Activated CD8-positive, alpha-beta T cell treated with anti-CD3 and anti-CD28 coated beads for 36 hours (primary cell): ENCODE measurements at regions not wholly inside any gene's neighbourhood (a gene's known extent, or its start where the extent isn't known, plus 50 kb on each side); places are given as distances from the start of the nearest gene placed in this dataset.

ENCODE experiments used
- ATAC-seq: fragments of 200-7000 bp; cut with Tn5 transposase; one replicate; pipeline ENCODE4 v1.10.0; 2021; ENCODE audit warnings: mild to moderate bottlenecking, moderate library complexity
- CTCF ChIA-PET: fragments of 350-600 bp; sonication (Branson Sonifier 250); formaldehyde crosslinking; loops from one replicate; lab custom pipeline; 2021; ENCODE audit warnings: antibody characterized with exemption; lab: Charles Lee
- POLR2A ChIA-PET: fragments of 350-600 bp; sonication (Branson Sonifier 250); formaldehyde crosslinking; loops from one replicate; lab custom pipeline; 2021; ENCODE audit warnings: antibody characterized with exemption; lab: Charles Lee
- DNase-seq: peaks from one replicate; pipeline ENCODE4 v3.0.0-alpha.2; 2020
- H3K27ac Mint-ChIP-seq: one replicate; pipeline ENCODE4 v1.8.0; 2021; ENCODE audit warnings: mild to moderate bottlenecking, mixed read lengths
- H3K27me3 Mint-ChIP-seq: one replicate; pipeline ENCODE4 v1.8.0; 2021; ENCODE audit warnings: mixed read lengths
- H3K36me3 Mint-ChIP-seq: one replicate; pipeline ENCODE4 v1.8.0; 2021; ENCODE audit warnings: low read depth, mixed read lengths
- H3K4me1 Mint-ChIP-seq: one replicate; pipeline ENCODE4 v1.8.0; 2021; ENCODE audit warnings: low read depth, mixed read lengths
- H3K4me3 Mint-ChIP-seq: one replicate; pipeline ENCODE4 v1.8.0; 2021; ENCODE audit warnings: mild to moderate bottlenecking, moderate library complexity, mixed read lengths
- H3K9me3 Mint-ChIP-seq: one replicate; pipeline ENCODE4 v1.8.0; 2021; ENCODE audit warnings: mixed read lengths
- CTCF ChIP-seq: fragments of 200-600 bp; IDR thresholded peaks from one replicate; pipeline ENCODE4 v1.8.0; 2022; ENCODE audit warnings: antibody characterized with exemption, mild to moderate bottlenecking
- intact Hi-C: fragments of 100-400 bp; cut with micrococcal nuclease; formaldehyde crosslinking; loops from one replicate; pipeline ENCODE4 v1.10.0; 2022

GRCh38 chr1:200311256-200311655 is 98.6 kb downstream of the ZNF281 start:
- POLR2A ChIA-PET: no interaction called here
- no peaks in the 10 kb centered on the region for H3K9me3 Mint-ChIP-seq
- no peak overlapping the region for H3K27ac Mint-ChIP-seq
- CTCF ChIA-PET: interaction anchor here (0.6 kb wide), 1 partner anchor 97 kb away, joined by 3 read pairs; no protein-coding TSS in a partner anchor
- peaks cover 8% of the 10 kb centered on the region for H3K4me1 Mint-ChIP-seq
- H3K36me3 Mint-ChIP-seq: no peaks in the 10 kb centered on the region
- H3K27me3 Mint-ChIP-seq: peaks cover 8% of the 10 kb centered on the region
- no peak for TF ChIP-seq CTCF
- ATAC-seq (no peak), DNase-seq (no peak)
- intact Hi-C loops: no loop called here
- no peak overlapping the region for H3K4me3 Mint-ChIP-seq

GRCh38 chr1:200310824-200311223 is 99.0 kb downstream of the ZNF281 start:
- ChIA-PET CTCF (interaction anchor here (0.6 kb wide), 1 partner anchor 98 kb away, joined by 3 read pairs; no protein-coding TSS in a partner anchor), POLR2A (no interaction called here)
- Mint-ChIP-seq H3K27me3 (peaks cover 7% of the 10 kb centered on the region), H3K9me3 (no peaks in the 10 kb centered on the region), H3K4me3 (no peak overlapping the region), H3K36me3 (no peaks in the 10 kb centered on the region), H3K27ac (no peak overlapping the region), H3K4me1 (peaks cover 8% of the 10 kb centered on the region)
- intact Hi-C loops: no loop called here
- ATAC-seq (no peak), DNase-seq (no peak)
- TF ChIP-seq CTCF: no peak

- no peaks in the 10 kb centered on the region for H3K9me3 Mint-ChIP-seq
- peaks cover 4% of the 10 kb centered on the region for H3K27me3 Mint-ChIP-seq
- POLR2A ChIA-PET: no interaction called here
- ATAC-seq: no peak
- H3K4me3 Mint-ChIP-seq: no peak overlapping the region
- DNase-seq: no peak
- TF ChIP-seq CTCF: no peak
- intact Hi-C loops: loop anchor here (10.0 kb wide), 2 partner anchors 177 to 623 kb away; no protein-coding TSS in a partner anchor
- H3K27ac Mint-ChIP-seq: no peak overlapping the region
- CTCF ChIA-PET: interaction anchor here (0.6 to 3.1 kb wide), 17 partner anchors 11 to 623 kb away, joined by 3 to 13 read pairs (median 4); no protein-coding TSS in a partner anchor
- peaks cover 12% of the 10 kb centered on the region for H3K4me1 Mint-ChIP-seq
- no peaks in the 10 kb centered on the region for H3K36me3 Mint-ChIP-seq
Observed at GRCh38 chr1:200307755-200308066, 102.1 kb downstream of the ZNF281 start.

GRCh38 chr1:200306944-200307754 is 102.7 kb downstream of the ZNF281 start:
- Mint-ChIP-seq H3K27me3 (peaks cover 4% of the 10 kb centered on the region), H3K9me3 (no peaks in the 10 kb centered on the region), H3K4me3 (no peak overlapping the region), H3K27ac (peak overlapping the region; percentile 50), H3K36me3 (no peaks in the 10 kb centered on the region), H3K4me1 (peaks cover 14% of the 10 kb centered on the region)
- ATAC-seq: peak; percentile 53
- DNase-seq: peak; percentile 15
- ChIA-PET CTCF (interaction anchor here (0.5 to 3.1 kb wide), 22 partner anchors 11 to 622 kb away, joined by 3 to 13 read pairs (median 4); no protein-coding TSS in a partner anchor), POLR2A (no interaction called here)
- intact Hi-C loops: loop anchor here (10.0 kb wide), 2 partner anchors 178 to 622 kb away; no protein-coding TSS in a partner anchor
- peak; percentile 91 for TF ChIP-seq CTCF

- no peak for DNase-seq
- Mint-ChIP-seq H3K4me3 (no peak overlapping the region), H3K36me3 (no peaks in the 10 kb centered on the region), H3K9me3 (no peaks in the 10 kb centered on the region), H3K27ac (no peak overlapping the region), H3K27me3 (peaks cover 4% of the 10 kb centered on the region), H3K4me1 (peaks cover 14% of the 10 kb centered on the region)
- ATAC-seq: no peak
- ChIA-PET POLR2A (no interaction called here), CTCF (interaction anchor here (1.1 to 2.0 kb wide), 4 partner anchors 12 to 183 kb away, joined by 3 to 5 read pairs (median 4); no protein-coding TSS in a partner anchor)
- intact Hi-C loops: loop anchor here (10.0 kb wide), 2 partner anchors 179 to 621 kb away; no protein-coding TSS in a partner anchor
- TF ChIP-seq CTCF: no peak
Observed at GRCh38 chr1:200305806-200306205, 104.0 kb downstream of the ZNF281 start.
